K562 (cell line): ENCODE measurements at regions not wholly inside any gene's neighbourhood (a gene's known extent, or its start where the extent isn't known, plus 50 kb on each side); places are given as distances from the start of the nearest gene placed in this dataset.

Experiments used
- ATAC-seq: fragments of 200-7000 bp; cut with Tn5 transposase; 3 replicates; pipeline ENCODE4 v1.9.1; 2020; ENCODE audit warnings: moderate library complexity
- BruUV-seq: library from RNA; stranded (reverse); fragments of 400-500 nt; replicated peaks from 2 replicates; lab custom pipeline; 2021; lab: Mats Ljungman, UMichigan
- CTCF ChIA-PET: fragments of 300-600 bp; formaldehyde crosslinking; extraction: SDS; loops from one replicate; lab custom pipeline; 2021; ENCODE audit warnings: low intra/inter-chr PET ratio; lab: Yijun Ruan, JAX
- POLR2A ChIA-PET: fragments of 300-600, 350-650 bp; sonication (Branson Sonifier 250); formaldehyde crosslinking; extraction: SDS; loops from one replicate; lab custom pipeline; 2021; ENCODE audit warnings: antibody characterized with exemption, inconsistent platforms; lab: Yijun Ruan, JAX
- DNase-seq, 4 experiments: peaks; one replicate each; pipeline versions ENCODE4 v3.0.0 to v3.0.0-alpha.2; 2011 to 2018; ENCODE audit warnings: low spot score in 3 of 4, mixed read lengths in 3 of 4; ENCODE audit errors: extremely low read depth in 1 of 4
- FAIRE-seq: peaks from 2 replicates; lab custom pipeline; 2011; peaks lifted over from hg19 to GRCh38; lab: Jason Lieb, UNC
- H2AFZ ChIP-seq: 2 replicates; pipeline ENCODE4 v1.6.0; 2011; ENCODE audit warnings: low read depth, low read length, control low read depth, inconsistent platforms
- H3K27ac ChIP-seq: fragments of 200-600 bp; 3 replicates; pipeline ENCODE4 v1.8.0; 2011; ENCODE audit warnings: low read depth, mild to moderate bottlenecking, control low read depth, inconsistent platforms, low read length, moderate library complexity, mixed read lengths; ENCODE audit errors: extremely low read depth
- H3K27me3 ChIP-seq, 2 experiments: fragments of 300-600 bp in 1 of 2; 2 replicates in 1 of 2; 3 replicates in 1 of 2; pipeline versions ENCODE4 v1.6.0 to v1.8.0; 2011; ENCODE audit warnings: inconsistent platforms in 2 of 2, low read length in 2 of 2, mild to moderate bottlenecking in 1 of 2, mixed read lengths in 1 of 2, moderate library complexity in 1 of 2; ENCODE audit not compliant: control insufficient read depth in 2 of 2, insufficient read depth in 2 of 2
- H3K36me3 ChIP-seq: fragments of 300-600 bp; 3 replicates; pipeline ENCODE4 v1.8.0; 2011; ENCODE audit warnings: mild to moderate bottlenecking, low read length, inconsistent platforms; ENCODE audit not compliant: control insufficient read depth, insufficient read depth
- H3K4me1 ChIP-seq, 2 experiments: fragments of 200-600 bp in 1 of 2; replicated peaks in 1 of 2; 2 replicates in 1 of 2; 3 replicates in 1 of 2; pipeline versions ENCODE4 v1.5.1 to v1.8.0; 2011; ENCODE audit warnings: inconsistent platforms in 2 of 2, low read length in 2 of 2, mild to moderate bottlenecking in 1 of 2, mixed read lengths in 1 of 2, moderate library complexity in 1 of 2; ENCODE audit not compliant: control insufficient read depth in 2 of 2, insufficient read depth in 2 of 2
- H3K4me2 ChIP-seq: 2 replicates; pipeline ENCODE4 v1.6.1; 2011; ENCODE audit warnings: low read length, control low read depth, inconsistent platforms, mixed read lengths; ENCODE audit not compliant: insufficient read depth
- H3K4me3 ChIP-seq: fragments of 200-600 bp; sonication (generic), shearing (Covaris generic); 2 replicates; pipeline ENCODE4 v1.5.1; 2016; ENCODE audit warnings: control low read depth, inconsistent platforms
- H3K79me2 ChIP-seq: fragments of 200-600 bp; 3 replicates; pipeline ENCODE4 v1.8.0; 2011; ENCODE audit warnings: low read length, inconsistent platforms; ENCODE audit not compliant: control insufficient read depth, insufficient read depth
- H3K9ac ChIP-seq, 2 experiments: 2 replicates each; pipeline versions ENCODE4 v1.6.0 to v1.6.1; 2011; ENCODE audit warnings: low read depth in 2 of 2, low read length in 2 of 2, control low read depth in 1 of 2, inconsistent platforms in 1 of 2, mild to moderate bottlenecking in 1 of 2, mixed read lengths in 1 of 2; ENCODE audit not compliant: insufficient read depth in 1 of 2
- H3K9me1 ChIP-seq: one replicate; pipeline ENCODE4 v1.6.0; 2011; ENCODE audit warnings: inconsistent platforms, mild to moderate bottlenecking, low read length, moderate library complexity; ENCODE audit not compliant: control insufficient read depth, insufficient read depth
- H3K9me3 ChIP-seq: replicated peaks from 2 replicates; pipeline ENCODE4 v1.5.1; 2011; ENCODE audit warnings: low read depth, low read length, inconsistent platforms; ENCODE audit not compliant: control insufficient read depth, insufficient read depth
- H4K20me1 ChIP-seq: replicated peaks from 2 replicates; pipeline ENCODE4 v1.6.1; 2011; ENCODE audit warnings: low read length, inconsistent platforms, mixed read lengths; ENCODE audit not compliant: control insufficient read depth, insufficient read depth
- CBX5 ChIP-seq: IDR thresholded peaks from 2 replicates; pipeline ENCODE4 v1.6.1; 2014; ENCODE audit warnings: low read depth, borderline replicate concordance
- ELF2 ChIP-seq: fragments of 250-450 bp; sonication (Bioruptor Pico); IDR thresholded peaks from 2 replicates; pipeline ENCODE4 v1.5.0; 2021; ENCODE audit warnings: mild to moderate bottlenecking
- ERF ChIP-seq: fragments of 450-650 bp; formaldehyde crosslinking; IDR thresholded peaks from 2 replicates; pipeline ENCODE4 v1.4.0; 2020; ENCODE audit warnings: mild to moderate bottlenecking, mixed read lengths
- FOXP1 ChIP-seq: sonication (generic); formaldehyde crosslinking; IDR thresholded peaks from 2 replicates; pipeline ENCODE4 v1.8.0; 2022; ENCODE audit warnings: mild to moderate bottlenecking, missing genetic modification reagents
- GABPB2 ChIP-seq: fragments of 250-450 bp; sonication (Bioruptor Pico); conservative IDR thresholded peaks from 2 replicates; pipeline ENCODE4 v1.5.1; 2021; ENCODE audit warnings: mild to moderate bottlenecking
- GMEB1 ChIP-seq: fragments of 250-450 bp; sonication (Bioruptor Pico); IDR thresholded peaks from 2 replicates; pipeline ENCODE4 v1.4.0; 2020; ENCODE audit warnings: mild to moderate bottlenecking
- MIER1 ChIP-seq: fragments of 450-650 bp; IDR thresholded peaks from 2 replicates; pipeline ENCODE4 v1.6.1; 2016; ENCODE audit warnings: antibody characterized with exemption, mild to moderate bottlenecking, low read depth
- RFX5 ChIP-seq: IDR thresholded peaks from 2 replicates; pipeline ENCODE4 v1.6.1; 2011; ENCODE audit warnings: low read depth, mild to moderate bottlenecking, improper control_type of control experiment, low read length
- SMARCA4 ChIP-seq: fragments of 450-650 bp; IDR thresholded peaks from 2 replicates; pipeline ENCODE4 v1.6.1; 2016
- TFE3 ChIP-seq: fragments of 450-650 bp; formaldehyde crosslinking; IDR thresholded peaks from 2 replicates; pipeline ENCODE4 v1.4.0; 2020; ENCODE audit warnings: mild to moderate bottlenecking, mixed read lengths
- ZNF212 ChIP-seq: fragments of 450-650 bp; formaldehyde crosslinking; IDR thresholded peaks from 2 replicates; pipeline ENCODE4 v1.4.0; 2020; ENCODE audit warnings: mild to moderate bottlenecking
- ZNF431 ChIP-seq: sonication (generic); formaldehyde crosslinking; IDR thresholded peaks from 2 replicates; pipeline ENCODE4 v1.8.0; 2022; ENCODE audit warnings: mild to moderate bottlenecking, missing genetic modification reagents
- ZNF668 ChIP-seq: fragments of 250-450 bp; sonication (Bioruptor Pico); IDR thresholded peaks from 2 replicates; pipeline ENCODE4 v1.8.0; 2022; ENCODE audit warnings: mild to moderate bottlenecking, inconsistent platforms
- WGBS: fragments of 100-300 bp; shearing (Covaris generic); methylation state at CpG from one replicate; pipeline ENCODE4 v1.1.6; 2016; ENCODE audit warnings: low coverage, mixed read lengths; ENCODE audit not compliant: insufficient coverage; ENCODE audit errors: missing lambda C conversion rate; 5-methylcytosine and 5-hydroxymethylcytosine counted together
- in situ Hi-C: fragments of 300-500 bp; cut with MboI; formaldehyde crosslinking; loops from 4 replicates; pipeline ENCODE4 v1.15.0; 2018; ENCODE audit warnings: inconsistent platforms, mixed read lengths
- intact Hi-C: fragments of 100-400 bp; cut with micrococcal nuclease; formaldehyde crosslinking; loops from 2 replicates; pipeline ENCODE4 v1.14.2; 2022
- TF ChIP-seq, protein P1 (sequence below): fragments of 450-650 bp; formaldehyde crosslinking; IDR thresholded peaks from 2 replicates; pipeline ENCODE4 v1.4.0; 2020; ENCODE audit warnings: mild to moderate bottlenecking, moderate library complexity
- TF ChIP-seq, protein P2 (sequence below): sonication (generic); formaldehyde crosslinking; IDR thresholded peaks from 2 replicates; pipeline ENCODE4 v1.8.0; 2022; ENCODE audit warnings: missing genetic modification reagents, mild to moderate bottlenecking, borderline replicate concordance

DNA sequence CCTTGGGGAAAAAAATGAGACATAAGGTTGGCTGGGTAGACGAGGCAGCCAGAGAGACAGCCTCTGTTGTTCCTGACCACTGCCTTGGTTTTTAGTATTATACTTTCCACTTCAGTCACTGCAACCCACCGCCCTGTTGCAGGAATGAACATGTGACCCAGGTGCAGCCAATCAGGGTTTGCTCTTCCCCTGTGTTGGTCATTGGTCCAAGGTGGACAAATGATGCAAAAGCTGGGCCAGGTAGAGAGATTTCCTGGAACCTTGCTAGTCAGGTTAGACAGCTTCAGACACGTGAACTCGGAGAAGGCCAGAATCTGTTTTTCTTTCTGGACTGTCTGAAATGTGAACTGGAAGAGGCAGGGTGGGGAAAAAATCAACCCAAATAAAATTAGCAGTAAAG, 452.4 kb upstream of the RBFOX1 start:
- DNase-seq (no peak), FAIRE-seq (no peak), ATAC-seq (no peak)
- ChIA-PET CTCF (no interaction called here), POLR2A (no interaction called here)
- BruUV-seq, result no TSS peak
- H3K4me2 ChIP-seq, result no peak overlapping the region
- intact Hi-C loops (no loop called here), in situ Hi-C loops (no loop called here)
- no peak overlapping the region for H2AFZ ChIP-seq
- 0% methylated on average over 4 of the region's 4 CpGs for WGBS
- no peaks in the 10 kb centered on the region; a peak in 1 of 5 replicates for H3K27me3 ChIP-seq
- H3K9ac ChIP-seq, result no peak overlapping the region
- H3K79me2 ChIP-seq, result no peaks in the 10 kb centered on the region
- no peaks in the 10 kb centered on the region for H3K9me3 ChIP-seq
- no peaks in the 10 kb centered on the region for H3K36me3 ChIP-seq
- TF ChIP-seq ZNF212 (no peak), SMARCA4 (no peak), TFE3 (CRISPR knock-in tag) (no peak), ZNF668 (no peak), RFX5 (no peak), GMEB1 (CRISPR knock-in tag) (no peak), ERF (CRISPR knock-in tag) (no peak), CBX5 (no peak), MIER1 (no peak), GABPB2 (CRISPR knock-in tag) (no peak), ZNF431 (CRISPR knock-in tag) (no peak), ELF2 (CRISPR knock-in tag) (no peak), FOXP1 (CRISPR knock-in tag) (no peak)
- TF ChIP-seq, protein P1, sequence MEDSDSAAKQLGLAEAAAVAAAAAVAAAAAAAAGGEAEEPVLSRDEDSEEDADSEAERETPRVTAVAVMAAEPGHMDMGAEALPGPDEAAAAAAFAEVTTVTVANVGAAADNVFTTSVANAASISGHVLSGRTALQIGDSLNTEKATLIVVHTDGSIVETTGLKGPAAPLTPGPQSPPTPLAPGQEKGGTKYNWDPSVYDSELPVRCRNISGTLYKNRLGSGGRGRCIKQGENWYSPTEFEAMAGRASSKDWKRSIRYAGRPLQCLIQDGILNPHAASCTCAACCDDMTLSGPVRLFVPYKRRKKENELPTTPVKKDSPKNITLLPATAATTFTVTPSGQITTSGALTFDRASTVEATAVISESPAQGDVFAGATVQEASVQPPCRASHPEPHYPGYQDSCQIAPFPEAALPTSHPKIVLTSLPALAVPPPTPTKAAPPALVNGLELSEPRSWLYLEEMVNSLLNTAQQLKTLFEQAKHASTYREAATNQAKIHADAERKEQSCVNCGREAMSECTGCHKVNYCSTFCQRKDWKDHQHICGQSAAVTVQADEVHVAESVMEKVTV (CRISPR knock-in tag), result no peak
- TF ChIP-seq, protein P2, sequence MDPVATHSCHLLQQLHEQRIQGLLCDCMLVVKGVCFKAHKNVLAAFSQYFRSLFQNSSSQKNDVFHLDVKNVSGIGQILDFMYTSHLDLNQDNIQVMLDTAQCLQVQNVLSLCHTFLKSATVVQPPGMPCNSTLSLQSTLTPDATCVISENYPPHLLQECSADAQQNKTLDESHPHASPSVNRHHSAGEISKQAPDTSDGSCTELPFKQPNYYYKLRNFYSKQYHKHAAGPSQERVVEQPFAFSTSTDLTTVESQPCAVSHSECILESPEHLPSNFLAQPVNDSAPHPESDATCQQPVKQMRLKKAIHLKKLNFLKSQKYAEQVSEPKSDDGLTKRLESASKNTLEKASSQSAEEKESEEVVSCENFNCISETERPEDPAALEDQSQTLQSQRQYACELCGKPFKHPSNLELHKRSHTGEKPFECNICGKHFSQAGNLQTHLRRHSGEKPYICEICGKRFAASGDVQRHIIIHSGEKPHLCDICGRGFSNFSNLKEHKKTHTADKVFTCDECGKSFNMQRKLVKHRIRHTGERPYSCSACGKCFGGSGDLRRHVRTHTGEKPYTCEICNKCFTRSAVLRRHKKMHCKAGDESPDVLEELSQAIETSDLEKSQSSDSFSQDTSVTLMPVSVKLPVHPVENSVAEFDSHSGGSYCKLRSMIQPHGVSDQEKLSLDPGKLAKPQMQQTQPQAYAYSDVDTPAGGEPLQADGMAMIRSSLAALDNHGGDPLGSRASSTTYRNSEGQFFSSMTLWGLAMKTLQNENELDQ (CRISPR knock-in tag), result no peak
- no peak overlapping the region for H3K27ac ChIP-seq
- no peaks in the 10 kb centered on the region for H4K20me1 ChIP-seq
- H3K4me3 ChIP-seq, result no peak overlapping the region
- H3K9me1 ChIP-seq, result no peaks in the 10 kb centered on the region
- no peaks in the 10 kb centered on the region for H3K4me1 ChIP-seq
